Activated CD4-positive, alpha-beta T cell treated with anti-CD3 and anti-CD28 coated beads, Interleukin-2, amount 10 ng/mL, durations not matched to agents 24 days and 14 days (primary cell): ENCODE measurements at regions not wholly inside any gene's neighbourhood (a gene's known extent, or its start where the extent isn't known, plus 50 kb on each side); places are given as distances from the start of the nearest gene placed in this dataset.

Source experiments
- DNase-seq: peaks from one replicate; pipeline ENCODE4 v3.0.0; 2022
- H3K27ac Mint-ChIP-seq: one replicate; pipeline ENCODE4 v1.8.0; 2022; ENCODE audit warnings: mild to moderate bottlenecking, mixed read lengths
- H3K27me3 Mint-ChIP-seq: one replicate; pipeline ENCODE4 v1.8.0; 2022; ENCODE audit warnings: mixed read lengths
- H3K36me3 Mint-ChIP-seq: one replicate; pipeline ENCODE4 v1.8.0; 2022; ENCODE audit warnings: low read depth, mild to moderate bottlenecking, mixed read lengths
- H3K4me1 Mint-ChIP-seq: one replicate; pipeline ENCODE4 v1.8.0; 2021; ENCODE audit warnings: mixed read lengths
- H3K4me3 Mint-ChIP-seq: one replicate; pipeline ENCODE4 v1.8.0; 2022; ENCODE audit warnings: mild to moderate bottlenecking, moderate library complexity, mixed read lengths
- H3K9me3 Mint-ChIP-seq: one replicate; pipeline ENCODE4 v1.8.0; 2021; ENCODE audit warnings: mixed read lengths
- intact Hi-C: fragments of 100-400 bp; cut with micrococcal nuclease; formaldehyde crosslinking; loops from one replicate; pipeline ENCODE4 v1.15.1; 2023

DNA sequence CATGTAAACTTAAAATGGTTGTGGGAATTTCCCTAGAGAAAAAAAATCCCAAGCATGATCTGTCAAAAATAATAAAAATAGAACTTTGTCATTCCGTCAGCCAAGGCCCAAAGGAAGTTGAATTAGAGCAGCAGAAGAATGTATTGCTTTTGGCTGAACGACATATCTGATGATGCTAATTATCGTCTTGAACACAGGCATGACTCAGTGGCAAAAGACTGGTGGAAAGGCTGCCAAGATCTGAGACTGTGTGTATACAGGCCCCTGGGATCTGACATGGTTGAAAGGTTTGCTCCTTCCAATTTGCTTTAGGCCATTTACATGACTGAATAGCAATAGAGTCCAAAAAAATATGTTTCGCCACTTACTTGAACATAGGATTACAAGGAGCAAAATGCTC lies 1057.1 kb upstream of the CRIM1 start:
- H3K27me3 Mint-ChIP-seq = no peaks in the 10 kb centered on the region
- no peak for DNase-seq
- H3K36me3 Mint-ChIP-seq = no peaks in the 10 kb centered on the region
- H3K4me3 Mint-ChIP-seq = no peak overlapping the region
- H3K9me3 Mint-ChIP-seq = no peaks in the 10 kb centered on the region
- no peak overlapping the region for H3K27ac Mint-ChIP-seq
- intact Hi-C loops = no loop called here
- no peaks in the 10 kb centered on the region for H3K4me1 Mint-ChIP-seq

- no peaks in the 10 kb centered on the region for H3K4me1 Mint-ChIP-seq
- H3K27me3 Mint-ChIP-seq = no peaks in the 10 kb centered on the region
- H3K4me3 Mint-ChIP-seq = no peak overlapping the region
- no peaks in the 10 kb centered on the region for H3K9me3 Mint-ChIP-seq
- H3K27ac Mint-ChIP-seq = no peak overlapping the region
- no peaks in the 10 kb centered on the region for H3K36me3 Mint-ChIP-seq
- intact Hi-C loops = no loop called here
- DNase-seq = no peak
Measured at GRCh38 chr2:35297403-35297802, 1058.2 kb upstream of the CRIM1 start.

- no peak overlapping the region for H3K4me3 Mint-ChIP-seq
- H3K27me3 Mint-ChIP-seq = no peaks in the 10 kb centered on the region
- DNase-seq = no peak
- intact Hi-C loops = no loop called here
- H3K36me3 Mint-ChIP-seq = no peaks in the 10 kb centered on the region
- no peaks in the 10 kb centered on the region for H3K4me1 Mint-ChIP-seq
- H3K9me3 Mint-ChIP-seq = no peaks in the 10 kb centered on the region
- no peak overlapping the region for H3K27ac Mint-ChIP-seq
Measured at GRCh38 chr2:35294636-35295263, 1060.8 kb upstream of the CRIM1 start.

GRCh38 chr2:35293261-35293660 lies 1062.3 kb upstream of the CRIM1 start:
- no peak for DNase-seq
- Mint-ChIP-seq H3K27me3 (no peaks in the 10 kb centered on the region), H3K36me3 (no peaks in the 10 kb centered on the region), H3K4me1 (no peaks in the 10 kb centered on the region), H3K4me3 (no peak overlapping the region), H3K27ac (no peak overlapping the region), H3K9me3 (no peaks in the 10 kb centered on the region)
- intact Hi-C loops = no loop called here

GRCh38 chr2:35292199-35292598 lies 1063.4 kb upstream of the CRIM1 start:
- Mint-ChIP-seq H3K9me3 (no peaks in the 10 kb centered on the region), H3K4me3 (no peak overlapping the region), H3K4me1 (no peaks in the 10 kb centered on the region), H3K27me3 (no peaks in the 10 kb centered on the region), H3K27ac (no peak overlapping the region), H3K36me3 (no peaks in the 10 kb centered on the region)
- intact Hi-C loops = no loop called here
- DNase-seq = no peak

DNA sequence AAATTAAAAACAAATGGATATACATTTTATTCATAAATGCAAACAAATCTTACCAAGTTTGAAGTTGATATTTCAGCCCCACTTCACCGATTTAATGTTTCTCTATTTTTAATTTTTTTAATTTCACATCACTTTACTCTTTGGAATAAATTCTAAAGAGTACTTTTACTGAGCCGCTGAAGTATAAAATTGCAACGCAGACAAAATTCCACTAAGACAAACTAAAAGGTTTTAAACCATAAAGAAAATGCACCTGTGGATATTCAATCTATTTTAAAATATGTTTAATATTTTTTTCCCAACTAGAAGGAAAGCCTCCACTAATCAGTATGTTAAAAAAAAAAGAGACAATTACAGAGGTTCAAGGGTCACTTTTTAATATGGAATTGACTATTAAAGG lies 1073.9 kb upstream of the CRIM1 start:
- DNase-seq = no peak
- Mint-ChIP-seq H3K36me3 (no peaks in the 10 kb centered on the region), H3K4me1 (no peaks in the 10 kb centered on the region), H3K4me3 (no peak overlapping the region), H3K27me3 (no peaks in the 10 kb centered on the region), H3K9me3 (no peaks in the 10 kb centered on the region), H3K27ac (no peak overlapping the region)
- intact Hi-C loops = no loop called here

DNA sequence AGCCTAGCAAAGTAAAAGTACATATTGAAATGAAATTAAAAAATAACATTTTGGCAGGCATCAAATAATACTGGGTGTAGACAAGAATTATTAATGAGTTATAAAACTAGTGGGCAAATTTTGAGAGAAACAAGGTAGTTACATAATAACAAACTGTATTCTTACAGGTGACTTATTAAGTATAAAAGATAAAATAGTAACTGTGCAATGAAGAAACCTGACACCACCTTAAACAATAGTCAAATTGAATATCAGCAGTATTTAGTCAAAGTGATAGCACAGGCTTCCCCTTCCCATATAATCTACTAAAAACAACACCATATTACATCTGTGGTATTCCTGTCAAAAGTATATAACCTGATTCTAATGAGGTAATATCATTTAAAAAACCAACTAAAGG lies 1099.8 kb upstream of the CRIM1 start:
- H3K4me3 Mint-ChIP-seq = no peak overlapping the region
- intact Hi-C loops = no loop called here
- DNase-seq = no peak
- no peaks in the 10 kb centered on the region for H3K27me3 Mint-ChIP-seq
- H3K9me3 Mint-ChIP-seq = peaks cover 8% of the 10 kb centered on the region
- no peaks in the 10 kb centered on the region for H3K36me3 Mint-ChIP-seq
- H3K27ac Mint-ChIP-seq = no peak overlapping the region
- H3K4me1 Mint-ChIP-seq = no peaks in the 10 kb centered on the region

GRCh38 chr2:35251156-35251555 lies 1104.4 kb upstream of the CRIM1 start:
- DNase-seq = no peak
- Mint-ChIP-seq H3K4me1 (no peaks in the 10 kb centered on the region), H3K36me3 (no peaks in the 10 kb centered on the region), H3K4me3 (no peak overlapping the region), H3K27ac (no peak overlapping the region), H3K9me3 (peaks cover 5% of the 10 kb centered on the region), H3K27me3 (no peaks in the 10 kb centered on the region)
- intact Hi-C loops = no loop called here

- DNase-seq = no peak
- Mint-ChIP-seq H3K4me1 (no peaks in the 10 kb centered on the region), H3K9me3 (no peaks in the 10 kb centered on the region), H3K4me3 (no peak overlapping the region), H3K27ac (no peak overlapping the region), H3K27me3 (no peaks in the 10 kb centered on the region), H3K36me3 (no peaks in the 10 kb centered on the region)
- intact Hi-C loops = no loop called here
Measured at GRCh38 chr2:35246702-35247101, 1108.9 kb upstream of the CRIM1 start.

GRCh38 chr2:35228584-35228983 lies 1127.0 kb upstream of the CRIM1 start:
- H3K27me3 Mint-ChIP-seq = no peaks in the 10 kb centered on the region
- intact Hi-C loops = no loop called here
- DNase-seq = no peak
- no peak overlapping the region for H3K27ac Mint-ChIP-seq
- H3K9me3 Mint-ChIP-seq = peaks cover 9% of the 10 kb centered on the region
- no peaks in the 10 kb centered on the region for H3K4me1 Mint-ChIP-seq
- H3K36me3 Mint-ChIP-seq = no peaks in the 10 kb centered on the region
- H3K4me3 Mint-ChIP-seq = no peak overlapping the region

GRCh38 chr2:35220461-35220860 lies 1135.1 kb upstream of the CRIM1 start:
- intact Hi-C loops = no loop called here
- H3K27ac Mint-ChIP-seq = no peak overlapping the region
- no peak overlapping the region for H3K4me3 Mint-ChIP-seq
- H3K27me3 Mint-ChIP-seq = no peaks in the 10 kb centered on the region
- H3K36me3 Mint-ChIP-seq = no peaks in the 10 kb centered on the region
- no peaks in the 10 kb centered on the region for H3K9me3 Mint-ChIP-seq
- no peak for DNase-seq
- no peaks in the 10 kb centered on the region for H3K4me1 Mint-ChIP-seq

GRCh38 chr2:35204881-35205280 lies 1150.7 kb upstream of the CRIM1 start:
- no peaks in the 10 kb centered on the region for H3K4me1 Mint-ChIP-seq
- intact Hi-C loops = no loop called here
- DNase-seq = no peak
- no peaks in the 10 kb centered on the region for H3K9me3 Mint-ChIP-seq
- no peak overlapping the region for H3K4me3 Mint-ChIP-seq
- H3K27me3 Mint-ChIP-seq = no peaks in the 10 kb centered on the region
- no peaks in the 10 kb centered on the region for H3K36me3 Mint-ChIP-seq
- no peak overlapping the region for H3K27ac Mint-ChIP-seq

GRCh38 chr2:35204323-35204722 lies 1151.3 kb upstream of the CRIM1 start:
- Mint-ChIP-seq H3K36me3 (no peaks in the 10 kb centered on the region), H3K4me3 (no peak overlapping the region)

DNA sequence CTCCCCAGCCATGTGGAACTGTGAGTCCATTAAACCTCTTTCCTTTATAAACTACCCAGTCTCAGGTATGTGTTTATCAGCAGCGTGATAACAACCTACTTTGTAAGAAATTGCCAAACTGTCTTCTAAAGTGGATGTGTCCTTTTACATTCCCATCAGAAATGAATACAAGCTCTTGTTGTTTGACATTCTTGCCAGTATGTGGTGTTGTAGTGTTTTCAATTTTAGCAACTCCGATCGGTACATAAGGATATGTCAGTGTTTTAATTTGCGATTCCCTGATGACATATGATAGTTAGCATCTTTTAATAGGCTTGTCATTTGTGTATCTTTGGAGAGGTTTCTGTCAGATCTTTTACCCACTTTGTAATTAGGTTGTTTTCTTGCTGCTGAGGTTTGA lies 1156.3 kb upstream of the CRIM1 start:
- H3K27me3 Mint-ChIP-seq = no peaks in the 10 kb centered on the region
- no peaks in the 10 kb centered on the region for H3K4me1 Mint-ChIP-seq
- H3K36me3 Mint-ChIP-seq = no peaks in the 10 kb centered on the region
- no peak overlapping the region for H3K4me3 Mint-ChIP-seq
- no peaks in the 10 kb centered on the region for H3K9me3 Mint-ChIP-seq
- intact Hi-C loops = no loop called here
- DNase-seq = no peak
- H3K27ac Mint-ChIP-seq = no peak overlapping the region

More at GRCh38 chr2:35204323-35204722, 1151.3 kb upstream of the CRIM1 start:
- Mint-ChIP-seq H3K27ac (no peak overlapping the region), H3K9me3 (no peaks in the 10 kb centered on the region), H3K4me1 (no peaks in the 10 kb centered on the region), H3K27me3 (no peaks in the 10 kb centered on the region)
- DNase-seq = no peak
- intact Hi-C loops = no loop called here

GRCh38 chr2:35185861-35186412 lies 1169.6 kb upstream of the CRIM1 start:
- no peak overlapping the region for H3K4me3 Mint-ChIP-seq
- no peaks in the 10 kb centered on the region for H3K9me3 Mint-ChIP-seq
- intact Hi-C loops = no loop called here
- no peak overlapping the region for H3K27ac Mint-ChIP-seq
- H3K27me3 Mint-ChIP-seq = no peaks in the 10 kb centered on the region
- no peak for DNase-seq
- H3K4me1 Mint-ChIP-seq = no peaks in the 10 kb centered on the region
- no peaks in the 10 kb centered on the region for H3K36me3 Mint-ChIP-seq
